Cardiac muscle cell (in vitro differentiated cells and primary cell): ENCODE measurements at regions not wholly inside any gene's neighbourhood (a gene's known extent, or its start where the extent isn't known, plus 50 kb on each side); places are given as distances from the start of the nearest gene placed in this dataset.

Experiments used
- DNase-seq, 2 donors: peaks; one replicate each; pipeline versions ENCODE4 v3.0.0 to v3.0.0-alpha.2; 2010 to 2017; ENCODE audit warnings: low read depth in 1 of 2, low spot score in 1 of 2
- H3K27ac ChIP-seq: fragments of 200-600 bp; sonication (generic); 2 replicates; pipeline ENCODE4 v1.5.1; 2016
- H3K27me3 ChIP-seq: fragments of 200-600 bp; sonication (generic); 2 replicates; pipeline ENCODE4 v1.6.0; 2016; ENCODE audit warnings: control low read depth
- H3K36me3 ChIP-seq: fragments of 200-600 bp; sonication (generic); 2 replicates; pipeline ENCODE4 v1.5.1; 2016; ENCODE audit warnings: control low read depth
- H3K4me1 ChIP-seq: fragments of 200-600 bp; sonication (generic); 2 replicates; pipeline ENCODE4 v1.8.1; 2017; ENCODE audit warnings: low read depth, mild to moderate bottlenecking, mixed run types
- H3K4me3 ChIP-seq: fragments of 200-600 bp; sonication (generic); 2 replicates; pipeline ENCODE4 v1.5.1; 2016; ENCODE audit warnings: mild to moderate bottlenecking
- H3K9me3 ChIP-seq: fragments of 200-600 bp; sonication (generic); 2 replicates; pipeline ENCODE4 v1.5.1; 2017; ENCODE audit warnings: low read depth, mild to moderate bottlenecking, control low read depth
- TF ChIP-seq, protein P1 (sequence below): IDR thresholded peaks from 2 replicates; pipeline ENCODE4 v1.5.1; 2012; ENCODE audit warnings: low read depth, mild to moderate bottlenecking, low read length

DNA sequence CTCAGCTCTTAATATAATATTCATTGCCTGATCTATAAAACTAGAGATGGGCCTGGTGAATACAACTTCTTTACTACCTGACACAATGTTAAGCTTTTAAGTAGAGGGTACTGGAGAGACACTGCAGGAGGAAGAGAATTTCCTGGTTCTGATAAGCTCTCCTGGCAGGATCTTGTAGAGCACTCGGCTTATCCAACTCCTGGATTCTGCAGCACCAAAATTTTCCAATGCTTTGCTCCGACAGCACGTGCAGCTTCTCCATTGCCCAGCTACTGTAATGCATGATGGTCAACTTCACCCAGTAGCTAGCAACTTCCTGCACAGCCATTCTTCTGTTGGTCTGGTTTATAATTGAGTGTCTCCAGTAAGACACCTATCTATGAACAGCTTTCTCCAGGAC is 686.2 kb upstream of the BOD1L1 start:
- H3K4me3 ChIP-seq, result no peak overlapping the region
- TF ChIP-seq, protein P1, sequence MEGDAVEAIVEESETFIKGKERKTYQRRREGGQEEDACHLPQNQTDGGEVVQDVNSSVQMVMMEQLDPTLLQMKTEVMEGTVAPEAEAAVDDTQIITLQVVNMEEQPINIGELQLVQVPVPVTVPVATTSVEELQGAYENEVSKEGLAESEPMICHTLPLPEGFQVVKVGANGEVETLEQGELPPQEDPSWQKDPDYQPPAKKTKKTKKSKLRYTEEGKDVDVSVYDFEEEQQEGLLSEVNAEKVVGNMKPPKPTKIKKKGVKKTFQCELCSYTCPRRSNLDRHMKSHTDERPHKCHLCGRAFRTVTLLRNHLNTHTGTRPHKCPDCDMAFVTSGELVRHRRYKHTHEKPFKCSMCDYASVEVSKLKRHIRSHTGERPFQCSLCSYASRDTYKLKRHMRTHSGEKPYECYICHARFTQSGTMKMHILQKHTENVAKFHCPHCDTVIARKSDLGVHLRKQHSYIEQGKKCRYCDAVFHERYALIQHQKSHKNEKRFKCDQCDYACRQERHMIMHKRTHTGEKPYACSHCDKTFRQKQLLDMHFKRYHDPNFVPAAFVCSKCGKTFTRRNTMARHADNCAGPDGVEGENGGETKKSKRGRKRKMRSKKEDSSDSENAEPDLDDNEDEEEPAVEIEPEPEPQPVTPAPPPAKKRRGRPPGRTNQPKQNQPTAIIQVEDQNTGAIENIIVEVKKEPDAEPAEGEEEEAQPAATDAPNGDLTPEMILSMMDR, result no peak
- DNase-seq, result no peak
- H3K36me3 ChIP-seq, result no peaks in the 10 kb centered on the region
- H3K4me1 ChIP-seq, result no peaks in the 10 kb centered on the region
- H3K27me3 ChIP-seq, result no peaks in the 10 kb centered on the region
- H3K9me3 ChIP-seq, result no peaks in the 10 kb centered on the region
- no peak overlapping the region for H3K27ac ChIP-seq

DNA sequence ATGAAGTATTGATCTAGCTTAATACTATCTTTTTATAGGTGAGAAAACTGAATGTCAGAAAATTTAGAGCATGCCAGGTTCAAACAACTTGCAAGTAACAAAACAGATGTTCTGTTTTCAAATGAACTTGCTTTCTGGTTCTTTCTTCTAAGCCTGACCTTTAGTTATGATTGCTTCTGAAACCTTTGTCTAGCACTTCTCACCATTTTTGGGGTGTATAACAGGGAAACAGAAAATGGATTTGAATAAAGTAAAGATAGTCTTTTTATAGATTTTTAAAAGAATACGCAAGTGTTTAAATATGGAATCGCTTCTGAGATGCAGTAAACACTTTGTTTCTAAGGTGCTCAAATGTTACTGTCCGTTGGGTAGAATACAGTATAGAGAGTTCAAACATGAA is 687.2 kb upstream of the CPEB2 start:
- no peak overlapping the region for H3K4me3 ChIP-seq
- H3K36me3 ChIP-seq, result no peaks in the 10 kb centered on the region
- no peaks in the 10 kb centered on the region for H3K9me3 ChIP-seq
- TF ChIP-seq, protein P1, result no peak
- H3K27me3 ChIP-seq, result no peaks in the 10 kb centered on the region
- no peaks in the 10 kb centered on the region for H3K4me1 ChIP-seq
- DNase-seq, result no peak
- H3K27ac ChIP-seq, result no peak overlapping the region

DNA sequence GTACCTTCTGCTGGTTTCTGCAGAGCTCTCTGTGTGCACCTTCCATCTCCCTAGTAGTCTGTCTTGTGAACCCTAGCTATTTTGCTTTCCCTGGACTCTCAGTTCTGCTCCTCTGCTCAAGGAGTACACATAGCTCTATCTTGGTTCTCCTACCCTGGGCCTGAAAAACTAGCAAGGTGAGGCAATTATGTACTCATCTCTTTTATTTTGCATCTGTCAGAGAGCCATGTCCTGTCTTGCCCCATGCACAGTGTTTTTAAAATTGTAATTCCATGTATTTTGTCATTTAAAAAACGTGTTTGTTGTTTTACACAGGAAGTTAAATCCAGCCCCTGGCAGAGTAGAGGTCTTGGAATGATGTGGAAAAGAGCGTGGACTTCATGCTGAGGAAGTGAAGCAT is 684.9 kb upstream of the CPEB2 start:
- Histone ChIP-seq H3K4me1 (no peaks in the 10 kb centered on the region), H3K27ac (no peak overlapping the region), H3K4me3 (no peak overlapping the region), H3K9me3 (no peaks in the 10 kb centered on the region), H3K36me3 (no peaks in the 10 kb centered on the region), H3K27me3 (no peaks in the 10 kb centered on the region)
- DNase-seq, result no peak
- TF ChIP-seq, protein P1, result no peak

DNA sequence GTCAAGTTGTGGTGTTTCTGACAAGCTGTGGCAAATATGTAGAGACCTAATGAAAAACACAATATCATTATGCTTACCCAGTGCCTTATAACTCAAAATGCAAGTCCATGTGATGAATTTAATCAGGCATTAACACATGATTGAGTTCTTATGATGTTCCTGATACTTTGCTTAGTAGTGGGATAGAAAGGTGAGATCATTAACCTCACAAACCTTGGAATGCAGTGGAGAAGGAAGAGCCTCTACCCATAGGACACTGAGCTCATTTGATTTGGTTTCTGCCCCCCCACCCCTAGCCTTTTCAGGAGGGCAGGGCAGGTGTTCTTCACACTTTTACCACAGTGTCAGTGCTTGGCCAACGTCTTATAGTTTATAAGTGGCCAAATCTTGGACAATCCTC is 683.6 kb upstream of the CPEB2 start:
- H3K4me3 ChIP-seq, result no peak overlapping the region
- H3K4me1 ChIP-seq, result no peaks in the 10 kb centered on the region
- no peaks in the 10 kb centered on the region for H3K9me3 ChIP-seq
- H3K27me3 ChIP-seq, result no peaks in the 10 kb centered on the region
- no peaks in the 10 kb centered on the region for H3K36me3 ChIP-seq
- H3K27ac ChIP-seq, result no peak overlapping the region
- TF ChIP-seq, protein P1, result no peak
- DNase-seq, result no peak

DNA sequence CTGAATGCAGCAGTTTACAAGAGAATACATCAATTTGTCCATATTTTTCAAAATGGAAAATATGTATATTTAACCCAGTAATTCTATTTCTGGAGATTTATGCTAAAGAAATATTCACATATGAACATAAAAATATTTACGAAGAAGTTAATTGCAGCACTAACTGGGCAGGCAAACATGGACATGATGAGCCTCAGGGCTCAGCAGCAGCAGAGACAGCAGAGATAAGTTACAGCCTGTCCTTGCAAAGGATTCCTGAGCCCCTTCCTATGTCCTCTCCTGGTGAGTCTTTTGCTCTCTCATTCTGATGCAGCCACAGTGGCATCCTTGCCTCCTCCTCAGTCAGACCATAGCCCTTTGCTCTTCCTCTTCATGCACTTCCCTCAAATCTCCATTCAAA is 680.6 kb upstream of the CPEB2 start:
- TF ChIP-seq, protein P1, result no peak
- no peaks in the 10 kb centered on the region for H3K9me3 ChIP-seq
- H3K27ac ChIP-seq, result no peak overlapping the region
- H3K27me3 ChIP-seq, result no peaks in the 10 kb centered on the region
- DNase-seq, result no peak
- no peak overlapping the region for H3K4me3 ChIP-seq
- H3K36me3 ChIP-seq, result no peaks in the 10 kb centered on the region
- H3K4me1 ChIP-seq, result no peaks in the 10 kb centered on the region

DNA sequence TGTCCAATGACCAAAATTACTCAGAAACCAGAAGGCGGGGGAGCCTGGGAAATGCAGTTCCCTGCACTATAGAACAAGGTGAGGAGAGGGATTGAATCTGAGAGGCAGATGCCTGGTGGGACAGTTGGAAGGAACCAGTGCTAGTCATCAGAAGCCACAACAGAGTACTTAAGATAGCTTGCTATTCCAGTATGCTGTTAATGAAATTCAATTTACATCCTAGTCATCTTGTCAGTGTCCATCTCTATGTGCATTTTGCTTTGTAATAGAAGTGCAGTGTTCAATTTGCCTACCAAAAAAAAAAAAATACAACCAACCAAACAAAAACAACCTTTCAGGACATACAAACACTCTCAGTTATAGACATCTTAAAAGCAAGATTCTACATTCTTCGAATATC is 679.1 kb upstream of the CPEB2 start:
- TF ChIP-seq, protein P1, result no peak
- no peak overlapping the region for H3K4me3 ChIP-seq
- no peaks in the 10 kb centered on the region for H3K9me3 ChIP-seq
- H3K27ac ChIP-seq, result no peak overlapping the region
- DNase-seq, result no peak
- no peaks in the 10 kb centered on the region for H3K4me1 ChIP-seq
- no peaks in the 10 kb centered on the region for H3K36me3 ChIP-seq
- H3K27me3 ChIP-seq, result no peaks in the 10 kb centered on the region
